Neuronal stem cell (in vitro differentiated cells): ENCODE measurements at regions not wholly inside any gene's neighbourhood (a gene's known extent, or its start where the extent isn't known, plus 50 kb on each side); places are given as distances from the start of the nearest gene placed in this dataset.

Experiments
- DNase-seq: peaks from one replicate; pipeline ENCODE4 v3.0.0-alpha.2; 2013; ENCODE audit warnings: low spot score
- H2AFZ ChIP-seq: one replicate; pipeline ENCODE4 v1.6.1; 2013; ENCODE audit warnings: mild to moderate bottlenecking, low read length, inconsistent platforms
- H2AK5ac ChIP-seq: 2 replicates; pipeline ENCODE4 v1.6.1; 2013; ENCODE audit warnings: low read depth, mild to moderate bottlenecking, inconsistent platforms, low read length, moderate library complexity, mixed read lengths
- H2BK120ac ChIP-seq: 2 replicates; pipeline ENCODE4 v1.6.1; 2013; ENCODE audit warnings: low read depth, mild to moderate bottlenecking, inconsistent platforms, low read length, moderate library complexity, mixed read lengths
- H2BK12ac ChIP-seq: one replicate; pipeline ENCODE4 v1.6.1; 2013; ENCODE audit warnings: low read length, inconsistent platforms
- H2BK15ac ChIP-seq: 2 replicates; pipeline ENCODE4 v1.6.1; 2013; ENCODE audit warnings: mild to moderate bottlenecking, low read length, inconsistent platforms, mixed read lengths
- H2BK5ac ChIP-seq: one replicate; pipeline ENCODE4 v1.6.1; 2013; ENCODE audit warnings: inconsistent platforms, mild to moderate bottlenecking, low read length, moderate library complexity
- H3K14ac ChIP-seq: one replicate; pipeline ENCODE4 v1.6.1; 2013; ENCODE audit warnings: low read length, inconsistent platforms
- H3K18ac ChIP-seq: 2 replicates; pipeline ENCODE4 v1.6.1; 2013; ENCODE audit warnings: low read length, inconsistent platforms
- H3K23ac ChIP-seq: 2 replicates; pipeline ENCODE4 v1.6.1; 2013; ENCODE audit warnings: low read depth, mild to moderate bottlenecking, mixed read lengths, low read length, inconsistent platforms; ENCODE audit not compliant: poor library complexity
- H3K27ac ChIP-seq: replicated peaks from 3 replicates; pipeline ENCODE4 v1.5.1; 2013; ENCODE audit warnings: low read length, inconsistent platforms
- H3K27me3 ChIP-seq, 3 experiments: 2 replicates each; pipeline ENCODE4 v1.6.1; 2013; ENCODE audit warnings: low read length in 3 of 3, mild to moderate bottlenecking in 2 of 3, inconsistent platforms in 1 of 3, low read depth in 1 of 3, mixed read lengths in 1 of 3, moderate library complexity in 1 of 3; ENCODE audit not compliant: control insufficient read depth in 3 of 3, insufficient read depth in 3 of 3
- H3K36me3 ChIP-seq, 2 donors: replicated peaks in 1 of 2; 2 replicates each; pipeline ENCODE4 v1.6.1; 2013; ENCODE audit warnings: low read length in 2 of 2; ENCODE audit not compliant: control insufficient read depth in 2 of 2, insufficient read depth in 2 of 2
- H3K4ac ChIP-seq: 2 replicates; pipeline ENCODE4 v1.6.1; 2013; ENCODE audit warnings: inconsistent platforms, mild to moderate bottlenecking, low read length, moderate library complexity
- H3K4me1 ChIP-seq, 2 donors: 1 replicate in 1 of 2; 2 replicates in 1 of 2; pipeline ENCODE4 v1.6.1; 2013; ENCODE audit warnings: low read length in 2 of 2, low read depth in 1 of 2; ENCODE audit not compliant: control insufficient read depth in 2 of 2, insufficient read depth in 1 of 2
- H3K4me2 ChIP-seq: one replicate; pipeline ENCODE4 v1.6.1; 2013; ENCODE audit warnings: mild to moderate bottlenecking, low read length, inconsistent platforms; ENCODE audit not compliant: insufficient read depth, poor library complexity, severe bottlenecking
- H3K4me3 ChIP-seq, 2 donors: 2 replicates each; pipeline ENCODE4 v1.5.1; 2013; ENCODE audit warnings: low read length in 2 of 2, mild to moderate bottlenecking in 2 of 2, inconsistent platforms in 1 of 2, moderate library complexity in 1 of 2
- H3K79me1 ChIP-seq: one replicate; pipeline ENCODE4 v1.6.1; 2013; ENCODE audit warnings: low read depth, mild to moderate bottlenecking, inconsistent platforms, low read length, moderate library complexity
- H3K9ac ChIP-seq: one replicate; pipeline ENCODE4 v1.6.1; 2013; ENCODE audit warnings: mild to moderate bottlenecking, low read depth, low read length, inconsistent platforms; ENCODE audit not compliant: poor library complexity
- H3K9me3 ChIP-seq, 2 donors: replicated peaks in 1 of 2; 2 replicates each; pipeline versions ENCODE3 to v1.6.1; 2013; ENCODE audit warnings: low read length in 2 of 2, mild to moderate bottlenecking in 2 of 2, inconsistent platforms in 1 of 2, low read depth in 1 of 2, mixed read lengths in 1 of 2, moderate library complexity in 1 of 2; ENCODE audit not compliant: control insufficient read depth in 2 of 2, insufficient read depth in 1 of 2
- H4K8ac ChIP-seq: one replicate; pipeline ENCODE4 v1.6.1; 2013; ENCODE audit warnings: low read depth, mild to moderate bottlenecking, inconsistent platforms, low read length, moderate library complexity
- H4K91ac ChIP-seq: one replicate; pipeline ENCODE4 v1.6.1; 2013; ENCODE audit warnings: low read length, low read depth, mild to moderate bottlenecking, inconsistent platforms; ENCODE audit not compliant: poor library complexity
- WGBS, 2 donors: extraction: QIAGEN DNeasy Blood & Tissue Kit; methylation state at CpG; one replicate each; pipeline ENCODE4 v1.1.7; 2013; ENCODE audit warnings: missing lambda C conversion rate in 2 of 2, mixed read lengths in 1 of 2; ENCODE audit not compliant: insufficient read length in 2 of 2, insufficient replicate concordance in 1 of 2; ENCODE audit errors: extremely low coverage in 2 of 2; 5-methylcytosine and 5-hydroxymethylcytosine counted together

GRCh38 chr2:181114021-181114420 lies 133.6 kb downstream of the UBE2E3 start:
- Histone ChIP-seq H2BK5ac (no peak overlapping the region), H3K4me3 (no peak overlapping the region)
- WGBS, 2 donors = no CpG with 5 or more reads among the region's 4 CpGs

GRCh38 chr2:181116261-181116660 lies 135.9 kb downstream of the UBE2E3 start:
- Histone ChIP-seq H3K27me3 (no peaks in the 10 kb centered on the region), H3K18ac (no peak overlapping the region), H3K4me3 (no peak overlapping the region), H2AK5ac (no peak overlapping the region), H3K4ac (no peak overlapping the region), H3K23ac (no peak overlapping the region), H3K9ac (no peak overlapping the region), H3K4me1 (no peaks in the 10 kb centered on the region), H2BK5ac (no peak overlapping the region), H2BK120ac (no peak overlapping the region), H3K4me2 (no peak overlapping the region), H2BK15ac (no peak overlapping the region), H4K8ac (no peak overlapping the region), H4K91ac (no peak overlapping the region), H3K27ac (no peak overlapping the region), H2BK12ac (no peak overlapping the region), H3K79me1 (no peaks in the 10 kb centered on the region), H3K9me3 (no peaks in the 10 kb centered on the region), H3K14ac (no peak overlapping the region), H3K36me3 (no peaks in the 10 kb centered on the region), H2AFZ (no peak overlapping the region)
- no CpG with 5 or more reads among the region's 1 CpG for WGBS, 2 donors
- no peak for DNase-seq

More at GRCh38 chr2:181114021-181114420, 133.6 kb downstream of the UBE2E3 start:
- no peak overlapping the region for H3K4me2 ChIP-seq
- no peak overlapping the region for H3K9ac ChIP-seq
- H3K9me3 ChIP-seq = no peaks in the 10 kb centered on the region
- no peaks in the 10 kb centered on the region for H3K36me3 ChIP-seq
- H2BK12ac ChIP-seq = no peak overlapping the region
- H2BK15ac ChIP-seq = no peak overlapping the region
- H3K27me3 ChIP-seq = no peaks in the 10 kb centered on the region
- no peak overlapping the region for H3K18ac ChIP-seq
- no peak overlapping the region for H4K91ac ChIP-seq
- no peak overlapping the region for H3K14ac ChIP-seq
- H2AK5ac ChIP-seq = no peak overlapping the region
- H3K27ac ChIP-seq = no peak overlapping the region
- H3K23ac ChIP-seq = no peak overlapping the region
- H4K8ac ChIP-seq = no peak overlapping the region
- H3K4me1 ChIP-seq = no peaks in the 10 kb centered on the region
- no peak overlapping the region for H2AFZ ChIP-seq
- no peak for DNase-seq
- no peak overlapping the region for H3K4ac ChIP-seq
- H2BK120ac ChIP-seq = no peak overlapping the region
- H3K79me1 ChIP-seq = no peaks in the 10 kb centered on the region

GRCh38 chr2:181117206-181117925 lies 137.0 kb downstream of the UBE2E3 start:
- H3K4me3 ChIP-seq = no peak overlapping the region
- H3K9ac ChIP-seq = no peak overlapping the region
- no peak overlapping the region for H2BK12ac ChIP-seq
- H2BK120ac ChIP-seq = no peak overlapping the region
- H3K4me2 ChIP-seq = no peak overlapping the region
- H3K27ac ChIP-seq = no peak overlapping the region
- no peak overlapping the region for H3K18ac ChIP-seq
- H3K14ac ChIP-seq = no peak overlapping the region
- H2BK5ac ChIP-seq = no peak overlapping the region
- no peak overlapping the region for H4K8ac ChIP-seq
- H3K9me3 ChIP-seq = no peaks in the 10 kb centered on the region
- H4K91ac ChIP-seq = no peak overlapping the region
- no peak for DNase-seq
- no peak overlapping the region for H2BK15ac ChIP-seq
- no peak overlapping the region for H2AFZ ChIP-seq
- H3K79me1 ChIP-seq = no peaks in the 10 kb centered on the region
- H3K23ac ChIP-seq = no peak overlapping the region
- H2AK5ac ChIP-seq = no peak overlapping the region
- H3K4ac ChIP-seq = no peak overlapping the region
- H3K27me3 ChIP-seq = no peaks in the 10 kb centered on the region
- no peaks in the 10 kb centered on the region for H3K36me3 ChIP-seq
- no peaks in the 10 kb centered on the region for H3K4me1 ChIP-seq

- no peaks in the 10 kb centered on the region for H3K27me3 ChIP-seq
- no peak overlapping the region for H3K9ac ChIP-seq
- H2AK5ac ChIP-seq = no peak overlapping the region
- H3K27ac ChIP-seq = no peak overlapping the region
- no peak overlapping the region for H2AFZ ChIP-seq
- no peak overlapping the region for H3K4me2 ChIP-seq
- no peak overlapping the region for H3K14ac ChIP-seq
- H2BK12ac ChIP-seq = no peak overlapping the region
- no peak overlapping the region for H4K8ac ChIP-seq
- no peaks in the 10 kb centered on the region for H3K9me3 ChIP-seq
- no CpG with 5 or more reads among the region's 1 CpG for WGBS, 2 donors
- H3K4me3 ChIP-seq = no peak overlapping the region
- DNase-seq = no peak
- no peak overlapping the region for H3K23ac ChIP-seq
- no peaks in the 10 kb centered on the region for H3K79me1 ChIP-seq
- no peak overlapping the region for H4K91ac ChIP-seq
- no peak overlapping the region for H3K4ac ChIP-seq
- no peak overlapping the region for H2BK5ac ChIP-seq
- H3K4me1 ChIP-seq = peaks cover 0 to 10% of the 10 kb centered on the region in 2 donors
- H2BK120ac ChIP-seq = no peak overlapping the region
- no peak overlapping the region for H2BK15ac ChIP-seq
- H3K36me3 ChIP-seq = no peaks in the 10 kb centered on the region
- H3K18ac ChIP-seq = no peak overlapping the region
Measured at GRCh38 chr2:181120625-181121024, 140.2 kb downstream of the UBE2E3 start.
